Naive thymus-derived CD4-positive, alpha-beta T cell (primary cell): ENCODE measurements at regions not wholly inside any gene's neighbourhood (a gene's known extent, or its start where the extent isn't known, plus 50 kb on each side); places are given as distances from the start of the nearest gene placed in this dataset.

Experiments
- ATAC-seq: fragments of 150-1000 bp; cut with Tn5 transposase; 2 replicates; pipeline ENCODE4 v1.10.0; 2021; ENCODE audit warnings: mild to moderate bottlenecking, moderate library complexity
- CTCF ChIA-PET: fragments of 350-600 bp; sonication (Branson Sonifier 250); formaldehyde crosslinking; loops from one replicate; lab custom pipeline; 2021; ENCODE audit warnings: antibody characterized with exemption; lab: Charles Lee
- POLR2A ChIA-PET: fragments of 350-600 bp; sonication (Branson Sonifier 250); formaldehyde crosslinking; loops from one replicate; lab custom pipeline; 2021; ENCODE audit warnings: antibody characterized with exemption, inconsistent platforms; lab: Charles Lee
- DNase-seq, 9 donors: peaks; one replicate each; pipeline versions ENCODE4 v3.0.0 to v3.0.0-alpha.2; 2020 to 2022; ENCODE audit warnings: mixed read lengths in 1 of 9
- H3K27ac ChIP-seq: one replicate; pipeline ENCODE4 v1.7.0; 2013; ENCODE audit warnings: mild to moderate bottlenecking, low read depth, low read length, moderate library complexity
- H3K27me3 ChIP-seq, 2 donors: one replicate each; pipeline ENCODE4 v1.7.0; 2013; ENCODE audit warnings: low read length in 2 of 2, mild to moderate bottlenecking in 2 of 2, moderate library complexity in 2 of 2; ENCODE audit not compliant: control insufficient read depth in 2 of 2, insufficient read depth in 2 of 2
- H3K36me3 ChIP-seq, 3 experiments: 1 replicate in 2 of 3; 2 replicates in 1 of 3; pipeline ENCODE4 v1.7.0; 2013; ENCODE audit warnings: low read length in 3 of 3, mild to moderate bottlenecking in 3 of 3, moderate library complexity in 1 of 3; ENCODE audit not compliant: insufficient read depth in 3 of 3, control insufficient read depth in 2 of 3
- H3K4me1 ChIP-seq, 2 donors: one replicate each; pipeline ENCODE4 v1.7.0; 2013; ENCODE audit warnings: low read length in 2 of 2, mild to moderate bottlenecking in 2 of 2, moderate library complexity in 1 of 2; ENCODE audit not compliant: control insufficient read depth in 2 of 2, insufficient read depth in 2 of 2
- H3K4me3 ChIP-seq: 2 replicates; pipeline ENCODE4 v1.7.0; 2013; ENCODE audit warnings: mild to moderate bottlenecking, low read length
- H3K9me3 ChIP-seq, 3 experiments: 1 replicate in 2 of 3; 2 replicates in 1 of 3; pipeline ENCODE4 v1.7.0; 2013; ENCODE audit warnings: low read length in 3 of 3; ENCODE audit not compliant: control insufficient read depth in 2 of 3
- H3K27ac Mint-ChIP-seq, 9 donors: one replicate each; pipeline ENCODE4 v1.8.0; 2020 to 2022; ENCODE audit warnings: mixed read lengths in 9 of 9, mild to moderate bottlenecking in 8 of 9, moderate library complexity in 5 of 9, inconsistent platforms in 2 of 9
- H3K27me3 Mint-ChIP-seq, 5 donors: one replicate each; pipeline ENCODE4 v1.8.0; 2021 to 2022; ENCODE audit warnings: mixed read lengths in 5 of 5, mild to moderate bottlenecking in 1 of 5
- H3K36me3 Mint-ChIP-seq, 5 donors: one replicate each; pipeline ENCODE4 v1.8.0; 2020 to 2022; ENCODE audit warnings: mixed read lengths in 5 of 5, mild to moderate bottlenecking in 3 of 5, inconsistent platforms in 1 of 5
- H3K4me1 Mint-ChIP-seq, 7 donors: one replicate each; pipeline ENCODE4 v1.8.0; 2020 to 2022; ENCODE audit warnings: mixed read lengths in 7 of 7, mild to moderate bottlenecking in 3 of 7, inconsistent platforms in 1 of 7
- H3K4me3 Mint-ChIP-seq, 10 donors: one replicate each; pipeline ENCODE4 v1.8.0; 2020 to 2022; ENCODE audit warnings: mild to moderate bottlenecking in 10 of 10, mixed read lengths in 10 of 10, moderate library complexity in 6 of 10, inconsistent platforms in 2 of 10
- H3K9me3 Mint-ChIP-seq, 11 donors: one replicate each; pipeline ENCODE4 v1.8.0; 2020 to 2022; ENCODE audit warnings: mixed read lengths in 11 of 11, mild to moderate bottlenecking in 4 of 11, inconsistent platforms in 1 of 11, moderate library complexity in 1 of 11
- intact Hi-C, 2 donors: fragments of 100-400 bp; cut with micrococcal nuclease; formaldehyde crosslinking; loops; one replicate each; pipeline ENCODE4 v1.15.1; 2023

GRCh38 chr10:53111529-53111928 lies 338.9 kb upstream of the MBL2 start:
- H3K9me3 Mint-ChIP-seq = peaks cover 5 to 55% (median 14%) of the 10 kb centered on the region in 11 donors
- H3K4me1 ChIP-seq = no peaks in the 10 kb centered on the region
- ChIA-PET POLR2A (no interaction called here), CTCF (no interaction called here)
- ATAC-seq = no peak
- H3K27me3 ChIP-seq = no peaks in the 10 kb centered on the region
- peaks cover 0 to 5% (median 0%) of the 10 kb centered on the region in 3 experiments for H3K9me3 ChIP-seq
- peak overlapping the region in 4 of 10 donors; percentile 17 to 32 (median 30) for H3K4me3 Mint-ChIP-seq
- H3K36me3 ChIP-seq = no peaks in the 10 kb centered on the region
- H3K27ac Mint-ChIP-seq = peak overlapping the region in 1 of 9 donors; percentile 38
- peaks cover 0 to 13% (median 5%) of the 10 kb centered on the region in 7 donors for H3K4me1 Mint-ChIP-seq
- intact Hi-C loops = no loop called here
- H3K4me3 ChIP-seq = no peak overlapping the region
- DNase-seq = peak in 2 of 9 donors; percentile 3 to 28
- H3K27me3 Mint-ChIP-seq = no peaks in the 10 kb centered on the region
- H3K36me3 Mint-ChIP-seq = peaks cover 0 to 4% (median 0%) of the 10 kb centered on the region in 5 donors
- no peak overlapping the region for H3K27ac ChIP-seq

GRCh38 chr10:53109320-53109719 lies 336.7 kb upstream of the MBL2 start:
- Mint-ChIP-seq H3K27me3 (no peaks in the 10 kb centered on the region), H3K36me3 (peaks cover 0 to 4% (median 0%) of the 10 kb centered on the region in 5 donors), H3K27ac (no peak overlapping the region), H3K9me3 (peaks cover 5 to 34% (median 11%) of the 10 kb centered on the region in 11 donors), H3K4me3 (no peak overlapping the region), H3K4me1 (peaks cover 0 to 13% (median 5%) of the 10 kb centered on the region in 7 donors)
- ChIA-PET POLR2A (no interaction called here), CTCF (no interaction called here)
- ATAC-seq (no peak), DNase-seq (no peak)
- Histone ChIP-seq H3K27me3 (no peaks in the 10 kb centered on the region), H3K4me1 (no peaks in the 10 kb centered on the region), H3K27ac (no peak overlapping the region), H3K9me3 (peaks cover 0 to 5% (median 0%) of the 10 kb centered on the region in 3 experiments), H3K36me3 (no peaks in the 10 kb centered on the region), H3K4me3 (no peak overlapping the region)
- intact Hi-C loops = no loop called here

GRCh38 chr10:53108317-53108934 lies 335.8 kb upstream of the MBL2 start:
- Histone ChIP-seq H3K4me3 (no peak overlapping the region), H3K9me3 (peaks cover 0 to 5% (median 0%) of the 10 kb centered on the region in 3 experiments), H3K36me3 (no peaks in the 10 kb centered on the region), H3K4me1 (no peaks in the 10 kb centered on the region), H3K27me3 (no peaks in the 10 kb centered on the region), H3K27ac (no peak overlapping the region)
- intact Hi-C loops = no loop called here
- Mint-ChIP-seq H3K4me3 (no peak overlapping the region), H3K27ac (no peak overlapping the region), H3K27me3 (no peaks in the 10 kb centered on the region), H3K9me3 (peaks cover 5 to 26% (median 10%) of the 10 kb centered on the region in 11 donors), H3K36me3 (peaks cover 0 to 4% (median 0%) of the 10 kb centered on the region in 5 donors), H3K4me1 (peaks cover 0 to 13% (median 5%) of the 10 kb centered on the region in 7 donors)
- POLR2A ChIA-PET = no interaction called here
- DNase-seq = no peak
- CTCF ChIA-PET = no interaction called here
- no peak for ATAC-seq

GRCh38 chr10:53107711-53108110 lies 335.1 kb upstream of the MBL2 start:
- H3K27me3 ChIP-seq = no peaks in the 10 kb centered on the region
- Mint-ChIP-seq H3K27ac (no peak overlapping the region), H3K9me3 (peaks cover 5 to 22% (median 8%) of the 10 kb centered on the region in 11 donors), H3K36me3 (peaks cover 0 to 4% (median 0%) of the 10 kb centered on the region in 5 donors), H3K27me3 (no peaks in the 10 kb centered on the region), H3K4me3 (no peak overlapping the region), H3K4me1 (peaks cover 0 to 13% (median 5%) of the 10 kb centered on the region in 7 donors)
- ChIA-PET CTCF (no interaction called here), POLR2A (no interaction called here)
- no peak for DNase-seq
- ATAC-seq = no peak
- no peak overlapping the region for H3K27ac ChIP-seq
- intact Hi-C loops = no loop called here
- H3K4me1 ChIP-seq = no peaks in the 10 kb centered on the region
- H3K36me3 ChIP-seq = no peaks in the 10 kb centered on the region
- H3K9me3 ChIP-seq = peaks cover 0 to 5% (median 0%) of the 10 kb centered on the region in 3 experiments
- no peak overlapping the region for H3K4me3 ChIP-seq

- intact Hi-C loops = no loop called here
- Mint-ChIP-seq H3K4me1 (no peaks in the 10 kb centered on the region), H3K4me3 (no peak overlapping the region), H3K9me3 (peaks cover 0 to 25% (median 7%) of the 10 kb centered on the region in 11 donors), H3K27me3 (no peaks in the 10 kb centered on the region), H3K27ac (no peak overlapping the region), H3K36me3 (no peaks in the 10 kb centered on the region)
- Histone ChIP-seq H3K27me3 (no peaks in the 10 kb centered on the region), H3K4me3 (no peak overlapping the region), H3K4me1 (no peaks in the 10 kb centered on the region), H3K36me3 (no peaks in the 10 kb centered on the region), H3K9me3 (no peaks in the 10 kb centered on the region), H3K27ac (no peak overlapping the region)
- ATAC-seq (no peak), DNase-seq (no peak)
- ChIA-PET CTCF (no interaction called here), POLR2A (no interaction called here)
These were observed 329.8 kb upstream of the MBL2 start for GRCh38 chr10:53102424-53102823.

GRCh38 chr10:53093878-53094277 lies 321.3 kb upstream of the MBL2 start:
- ChIA-PET CTCF (no interaction called here), POLR2A (no interaction called here)
- ATAC-seq (no peak), DNase-seq (no peak)
- H3K4me3 ChIP-seq = no peak overlapping the region
- no peaks in the 10 kb centered on the region for H3K27me3 ChIP-seq
- Mint-ChIP-seq H3K27ac (no peak overlapping the region), H3K4me1 (no peaks in the 10 kb centered on the region), H3K4me3 (no peak overlapping the region), H3K27me3 (no peaks in the 10 kb centered on the region), H3K9me3 (peaks cover 0 to 17% (median 4%) of the 10 kb centered on the region in 11 donors), H3K36me3 (no peaks in the 10 kb centered on the region)
- H3K36me3 ChIP-seq = no peaks in the 10 kb centered on the region
- H3K27ac ChIP-seq = no peak overlapping the region
- H3K4me1 ChIP-seq = no peaks in the 10 kb centered on the region
- no peaks in the 10 kb centered on the region for H3K9me3 ChIP-seq
- intact Hi-C loops = no loop called here

- Mint-ChIP-seq H3K27me3 (no peaks in the 10 kb centered on the region), H3K4me1 (no peaks in the 10 kb centered on the region)
- ATAC-seq = no peak
These were observed 319.0 kb upstream of the MBL2 start for GRCh38 chr10:53091574-53091973.

More at GRCh38 chr10:53091574-53091973, 319.0 kb upstream of the MBL2 start:
- no peaks in the 10 kb centered on the region for H3K36me3 ChIP-seq
- Mint-ChIP-seq H3K27ac (no peak overlapping the region), H3K36me3 (no peaks in the 10 kb centered on the region), H3K9me3 (peaks cover 0 to 10% (median 4%) of the 10 kb centered on the region in 11 donors), H3K4me3 (no peak overlapping the region)
- H3K4me3 ChIP-seq = no peak overlapping the region
- H3K27ac ChIP-seq = no peak overlapping the region
- no peak for DNase-seq
- no peaks in the 10 kb centered on the region for H3K4me1 ChIP-seq
- CTCF ChIA-PET = no interaction called here
- no peaks in the 10 kb centered on the region for H3K27me3 ChIP-seq
- POLR2A ChIA-PET = no interaction called here
- H3K9me3 ChIP-seq = no peaks in the 10 kb centered on the region
- intact Hi-C loops = no loop called here
